ENCODE measurements at regions not wholly inside any gene's neighbourhood (a gene's known extent, or its start where the extent isn't known, plus 50 kb on each side); places are given as distances from the start of the nearest gene placed in this dataset.

DNA sequence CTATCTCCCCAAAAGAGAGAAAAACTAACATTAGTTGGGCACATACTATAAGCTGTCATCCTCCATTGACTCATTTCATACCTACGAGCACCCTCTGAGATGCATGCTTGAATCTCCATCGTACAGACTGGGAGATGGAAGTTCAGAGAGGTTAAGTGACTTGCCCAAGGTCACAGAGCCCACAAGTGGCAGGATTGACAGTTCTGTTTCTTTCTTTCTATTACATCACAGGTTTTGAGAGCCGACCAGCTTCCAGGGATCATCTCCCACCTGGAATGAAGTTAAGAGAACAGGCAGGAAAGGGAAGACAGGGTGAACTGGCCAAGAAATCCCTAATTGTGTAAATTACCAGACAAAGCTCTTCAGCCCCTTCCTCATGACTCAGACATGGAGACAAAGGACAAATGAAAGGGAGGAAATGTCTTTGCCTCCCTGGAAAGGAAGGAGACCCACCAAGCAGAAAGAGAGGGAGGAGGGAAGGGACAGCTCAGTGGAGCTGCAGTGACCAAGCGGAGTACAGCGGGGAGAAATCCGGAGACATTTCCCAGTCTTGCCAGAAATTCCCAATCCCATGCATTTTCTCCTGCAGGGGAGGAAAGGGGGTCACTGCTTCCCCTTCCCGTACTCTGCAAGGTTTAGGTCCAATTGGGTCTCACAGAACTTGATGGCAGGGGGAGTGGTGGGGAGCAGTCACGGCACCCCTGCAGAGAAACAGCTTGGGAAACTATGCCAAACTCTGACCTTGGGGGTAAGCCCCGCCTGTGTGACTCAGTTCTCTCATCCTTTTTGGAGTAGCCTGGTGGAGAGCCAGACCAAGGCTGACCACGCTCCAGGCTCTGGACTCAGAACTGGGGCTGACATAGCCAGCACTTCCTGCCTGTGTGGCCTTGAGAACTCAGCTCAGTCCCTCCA, 154.3 kb downstream of the ANKRD60 start:
- no peak for DNase-seq (ENCODE audit: insufficient read length, low spot score)
- no peak for FAIRE-seq
- TF ChIP-seq POLR2A (IDR thresholded peaks at IDR 0.05; ENCODE audit: low read depth, low read length) (no peak), POU2F2 (IDR thresholded peaks at IDR 0.05; ENCODE audit: low read depth, low read length) (no peak), SPI1 (IDR thresholded peaks at IDR 0.05; ENCODE audit: low read depth, low read length) (no peak), PAX5 (IDR thresholded peaks at IDR 0.05; ENCODE audit: insufficient read depth, low read length, severe bottlenecking) (no peak), TAF1 (IDR thresholded peaks at IDR 0.05; ENCODE audit: low read depth, low read length) (no peak), POLR2AphosphoS5 (IDR thresholded peaks at IDR 0.05; ENCODE audit: low read depth, low read length) (no peak)

DNA sequence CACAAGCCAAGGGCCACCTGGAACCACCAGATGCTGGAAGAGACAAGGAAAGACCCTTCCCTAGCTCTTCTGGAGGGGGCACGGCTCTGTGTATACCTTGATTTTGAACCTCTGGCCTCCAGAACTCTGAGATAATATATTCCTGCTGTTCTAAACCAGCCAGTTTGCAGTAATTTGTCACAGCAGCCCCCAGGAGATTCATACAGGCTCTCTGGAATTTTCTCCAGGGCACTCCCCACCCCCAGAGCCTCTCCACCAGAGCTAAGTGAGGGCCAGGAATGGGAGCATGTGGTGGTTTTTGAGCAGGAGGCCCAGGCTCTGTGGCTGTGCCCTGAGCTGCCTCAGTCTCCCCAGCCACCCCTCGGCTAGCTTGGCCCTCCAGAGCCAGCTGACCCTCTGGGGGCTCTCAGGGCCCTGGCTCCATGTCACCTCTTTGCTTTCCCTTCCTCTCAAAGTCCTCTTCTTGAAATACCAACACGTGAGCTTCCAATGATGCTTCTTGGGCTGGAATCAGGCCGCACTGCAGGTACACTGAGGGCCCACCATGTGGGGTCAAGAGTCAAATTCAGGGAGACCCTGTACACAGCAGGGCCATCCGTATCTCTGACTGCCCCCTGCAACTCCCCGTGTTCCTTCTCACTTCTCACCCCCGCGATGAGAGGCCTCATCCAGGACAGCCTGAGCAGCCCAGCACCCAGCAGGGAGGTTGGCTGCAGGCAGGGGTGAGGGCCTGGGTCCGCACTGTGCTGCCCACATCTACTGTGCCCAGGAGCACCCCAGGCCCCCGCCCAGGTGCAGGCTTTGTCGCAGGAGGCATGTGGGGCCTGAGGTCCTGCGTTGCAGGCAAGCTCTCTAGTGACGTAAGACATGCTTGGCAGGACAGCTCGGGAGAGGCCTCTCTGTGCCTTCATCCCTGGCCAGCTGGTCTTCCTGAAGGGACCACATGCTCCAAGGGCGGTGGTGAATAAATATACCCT, 155.5 kb downstream of the ANKRD60 start:
- DNase-seq (ENCODE audit: insufficient read length, low spot score) (no peak), FAIRE-seq (no peak)
- TF ChIP-seq TAF1 (IDR thresholded peaks at IDR 0.05; ENCODE audit: low read depth, low read length) (no peak), SPI1 (IDR thresholded peaks at IDR 0.05; ENCODE audit: low read depth, low read length) (no peak), POU2F2 (IDR thresholded peaks at IDR 0.05; ENCODE audit: low read depth, low read length) (no peak), PAX5 (IDR thresholded peaks at IDR 0.05; ENCODE audit: insufficient read depth, low read length, severe bottlenecking) (no peak), POLR2AphosphoS5 (IDR thresholded peaks at IDR 0.05; ENCODE audit: low read depth, low read length) (no peak), POLR2A (IDR thresholded peaks at IDR 0.05; ENCODE audit: low read depth, low read length) (no peak)

- FAIRE-seq (no peak), DNase-seq (ENCODE audit: insufficient read length, low spot score) (no peak)
- TF ChIP-seq POLR2AphosphoS5 (IDR thresholded peaks at IDR 0.05; ENCODE audit: low read depth, low read length), result no peak
- TF ChIP-seq TAF1 (IDR thresholded peaks at IDR 0.05; ENCODE audit: low read depth, low read length), result no peak
- TF ChIP-seq POLR2A (IDR thresholded peaks at IDR 0.05; ENCODE audit: low read depth, low read length), result no peak
- TF ChIP-seq SPI1 (IDR thresholded peaks at IDR 0.05; ENCODE audit: low read depth, low read length), result no peak
Measured at GRCh38 chr20:58071991-58072390, 156.5 kb downstream of the ANKRD60 start.

GRCh38 chr20:58071298-58071697, 157.2 kb downstream of the ANKRD60 start:
- TF ChIP-seq TAF1 (IDR thresholded peaks at IDR 0.05; ENCODE audit: low read depth, low read length) (no peak), POLR2AphosphoS5 (IDR thresholded peaks at IDR 0.05; ENCODE audit: low read depth, low read length) (no peak), POU2F2 (IDR thresholded peaks at IDR 0.05; ENCODE audit: low read depth, low read length) (no peak), SPI1 (IDR thresholded peaks at IDR 0.05; ENCODE audit: low read depth, low read length) (no peak), POLR2A (IDR thresholded peaks at IDR 0.05; ENCODE audit: low read depth, low read length) (no peak), PAX5 (IDR thresholded peaks at IDR 0.05; ENCODE audit: insufficient read depth, low read length, severe bottlenecking) (no peak)
- DNase-seq (ENCODE audit: insufficient read length, low spot score) (no peak), FAIRE-seq (no peak)

GRCh38 chr20:58070664-58071196, 157.7 kb downstream of the ANKRD60 start:
- DNase-seq (ENCODE audit: insufficient read length, low spot score) (no peak), FAIRE-seq (no peak)
- TF ChIP-seq POLR2AphosphoS5 (IDR thresholded peaks at IDR 0.05; ENCODE audit: low read depth, low read length) (no peak), SPI1 (IDR thresholded peaks at IDR 0.05; ENCODE audit: low read depth, low read length) (no peak), POLR2A (IDR thresholded peaks at IDR 0.05; ENCODE audit: low read depth, low read length) (no peak), TAF1 (IDR thresholded peaks at IDR 0.05; ENCODE audit: low read depth, low read length) (no peak), POU2F2 (IDR thresholded peaks at IDR 0.05; ENCODE audit: low read depth, low read length) (no peak), PAX5 (IDR thresholded peaks at IDR 0.05; ENCODE audit: insufficient read depth, low read length, severe bottlenecking) (no peak)

- FAIRE-seq (no peak), DNase-seq (ENCODE audit: insufficient read length, low spot score) (no peak)
- TF ChIP-seq POLR2AphosphoS5 (IDR thresholded peaks at IDR 0.05; ENCODE audit: low read depth, low read length), result no peak
- no peak for TF ChIP-seq SPI1 (IDR thresholded peaks at IDR 0.05; ENCODE audit: low read depth, low read length)
- no peak for TF ChIP-seq POLR2A (IDR thresholded peaks at IDR 0.05; ENCODE audit: low read depth, low read length)
- no peak for TF ChIP-seq POU2F2 (IDR thresholded peaks at IDR 0.05; ENCODE audit: low read depth, low read length)
- no peak for TF ChIP-seq TAF1 (IDR thresholded peaks at IDR 0.05; ENCODE audit: low read depth, low read length)
Measured at GRCh38 chr20:58069796-58070663, 158.4 kb downstream of the ANKRD60 start.

DNA sequence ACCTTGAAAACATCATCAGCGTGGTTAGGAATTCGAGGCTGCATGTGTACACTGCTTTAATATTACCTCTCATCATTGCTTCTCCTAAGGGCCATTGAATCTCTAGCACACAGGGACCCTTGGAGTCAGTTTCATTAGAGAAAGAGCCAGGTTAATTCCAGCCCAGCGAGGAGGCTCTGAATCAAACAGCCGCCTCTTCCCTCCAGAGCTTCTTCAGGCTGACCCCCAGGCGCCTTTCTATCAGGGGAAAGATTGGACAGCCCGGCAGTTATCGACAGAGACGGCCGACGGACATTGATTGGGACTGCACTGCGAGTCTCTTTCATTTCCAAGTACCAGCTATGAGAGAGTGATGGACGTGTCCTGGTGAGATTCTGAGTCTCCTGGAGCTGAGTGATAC, 159.2 kb downstream of the ANKRD60 start:
- FAIRE-seq (no peak), DNase-seq (ENCODE audit: insufficient read length, low spot score) (no peak)

More for the DNA sequence above, 159.2 kb downstream of the ANKRD60 start:
- TF ChIP-seq POLR2A (IDR thresholded peaks at IDR 0.05; ENCODE audit: low read depth, low read length) (no peak), PAX5 (IDR thresholded peaks at IDR 0.05; ENCODE audit: insufficient read depth, low read length, severe bottlenecking) (no peak), POU2F2 (IDR thresholded peaks at IDR 0.05; ENCODE audit: low read depth, low read length) (no peak), TAF1 (IDR thresholded peaks at IDR 0.05; ENCODE audit: low read depth, low read length) (no peak), SPI1 (IDR thresholded peaks at IDR 0.05; ENCODE audit: low read depth, low read length) (no peak), POLR2AphosphoS5 (IDR thresholded peaks at IDR 0.05; ENCODE audit: low read depth, low read length) (no peak)

Data from GM12891 (cell line).